K562 (cell line): ENCODE measurements at regions not wholly inside any gene's neighbourhood (a gene's known extent, or its start where the extent isn't known, plus 50 kb on each side); places are given as distances from the start of the nearest gene placed in this dataset.
A peak's percentile ranks its signal among the peaks of the same experiment; 100 is the strongest.

Source experiments
- ARID3A ChIP-seq: IDR thresholded peaks from 2 replicates; pipeline ENCODE4 v1.6.1; 2012; ENCODE audit warnings: low read depth, low read length, improper control_type of control experiment, borderline replicate concordance
- E2F4 ChIP-seq: sonication (generic); formaldehyde crosslinking; IDR thresholded peaks from 2 replicates; pipeline ENCODE4 v1.8.0; 2022; ENCODE audit warnings: mild to moderate bottlenecking, low read depth, missing genetic modification reagents
- ESRRB ChIP-seq: fragments of 250-450 bp; sonication (Bioruptor Pico); IDR thresholded peaks from 2 replicates; pipeline ENCODE4 v1.5.0; 2020; ENCODE audit warnings: mild to moderate bottlenecking, moderate library complexity, borderline replicate concordance
- NELFE ChIP-seq: IDR thresholded peaks from 2 replicates; pipeline ENCODE4 v1.6.1; 2011; ENCODE audit warnings: mild to moderate bottlenecking; ENCODE audit not compliant: insufficient read depth, insufficient read length
- PBX2 ChIP-seq, 2 experiments: IDR thresholded peaks in 1 of 2; conservative IDR thresholded peaks in 1 of 2; 2 replicates each; pipeline ENCODE4 v1.6.1; 2016; ENCODE audit warnings: low read depth in 2 of 2, mild to moderate bottlenecking in 1 of 2, missing compliant biosample characterization in 1 of 2, missing genetic modification characterization in 1 of 2, moderate library complexity in 1 of 2
- TFE3 ChIP-seq: fragments of 450-650 bp; formaldehyde crosslinking; IDR thresholded peaks from 2 replicates; pipeline ENCODE4 v1.4.0; 2020; ENCODE audit warnings: mild to moderate bottlenecking, mixed read lengths
- WHSC1 ChIP-seq: IDR thresholded peaks from one replicate; pipeline ENCODE4 v1.6.1; 2012; ENCODE audit warnings: low read length, control low read depth, inconsistent platforms
- ZBTB43 ChIP-seq: sonication (generic); formaldehyde crosslinking; IDR thresholded peaks from 2 replicates; pipeline ENCODE4 v1.8.0; 2023; ENCODE audit warnings: mild to moderate bottlenecking, missing genetic modification reagents
- ZFP30 ChIP-seq: fragments of 250-450 bp; sonication (Bioruptor Pico); IDR thresholded peaks from 2 replicates; pipeline ENCODE4 v1.8.0; 2022; ENCODE audit warnings: moderate library complexity, mild to moderate bottlenecking, inconsistent platforms, borderline replicate concordance
- ZNF639 ChIP-seq, 2 experiments: fragments of 200-800 bp in 1 of 2; sonication (Bioruptor generic) in 1 of 2; sonication (generic) in 1 of 2; formaldehyde crosslinking in 1 of 2; IDR thresholded peaks in 1 of 2; conservative IDR thresholded peaks in 1 of 2; 2 replicates each; pipeline versions ENCODE4 v1.5.0 to v1.6.1; 2016 to 2020; ENCODE audit warnings: missing compliant biosample characterization in 1 of 2, missing genetic modification characterization in 1 of 2, missing genetic modification reagents in 1 of 2
- ZNF830 ChIP-seq: fragments of 250-450 bp; sonication (Bioruptor Pico); IDR thresholded peaks from 2 replicates; pipeline ENCODE4 v1.5.0; 2021; ENCODE audit warnings: mild to moderate bottlenecking

GRCh38 chr12:5377997-5378592 lies 53.8 kb upstream of the NTF3 start (continued):
- TF ChIP-seq ARID3A: no peak
- no peak for TF ChIP-seq ZNF639 (CRISPR knock-in tag; conservative IDR thresholded peaks at IDR 0.05 in 1 of 2, IDR thresholded peaks at IDR 0.05 in 1 of 2)
- TF ChIP-seq ZNF830 (CRISPR knock-in tag): no peak
- TF ChIP-seq WHSC1: no peak
- no peak for TF ChIP-seq E2F4
- no peak for TF ChIP-seq PBX2 (CRISPR knock-in tag; IDR thresholded peaks at IDR 0.05; ENCODE audit: low read depth)
- peak; percentile 80 for TF ChIP-seq PBX2 (tag; conservative IDR thresholded peaks at IDR 0.05; ENCODE audit: low read depth)
- TF ChIP-seq NELFE: no peak
- no peak for TF ChIP-seq ESRRB (CRISPR knock-in tag)
- TF ChIP-seq TFE3 (CRISPR knock-in tag): peak; percentile 22; the same call in 1 of the 2 replicates
- TF ChIP-seq ZFP30 (CRISPR knock-in tag): no peak
- TF ChIP-seq ZBTB43: no peak
